Hepatocyte (in vitro differentiated cells): ENCODE measurements at regions not wholly inside any gene's neighbourhood (a gene's known extent, or its start where the extent isn't known, plus 50 kb on each side); places are given as distances from the start of the nearest gene placed in this dataset.

Experiments used
- DNase-seq: peaks from one replicate; pipeline ENCODE4 v3.0.0-alpha.2; 2016; ENCODE audit warnings: low spot score
- H2AFZ ChIP-seq: fragments of 200-600 bp; sonication (generic); 2 replicates; pipeline ENCODE4 v1.6.0; 2016; ENCODE audit warnings: antibody characterized with exemption, mild to moderate bottlenecking
- H3K27ac ChIP-seq: fragments of 200-600 bp; sonication (generic); 2 replicates; pipeline ENCODE4 v1.5.1; 2016; ENCODE audit warnings: mild to moderate bottlenecking
- H3K27me3 ChIP-seq: fragments of 200-600 bp; sonication (generic); 2 replicates; pipeline ENCODE4 v1.6.1; 2016
- H3K36me3 ChIP-seq: fragments of 200-600 bp; sonication (generic); replicated peaks from 2 replicates; pipeline ENCODE4 v1.5.1; 2016; ENCODE audit warnings: low read depth; ENCODE audit not compliant: insufficient read depth
- H3K4me1 ChIP-seq: fragments of 200-600 bp; sonication (generic); 2 replicates; pipeline ENCODE4 v1.5.1; 2016; ENCODE audit warnings: mild to moderate bottlenecking, moderate library complexity; ENCODE audit not compliant: insufficient read depth
- H3K4me2 ChIP-seq: fragments of 200-600 bp; sonication (generic); 2 replicates; pipeline ENCODE4 v1.6.0; 2016
- H3K4me3 ChIP-seq: fragments of 200-600 bp; sonication (generic); 2 replicates; pipeline ENCODE4 v1.5.1; 2016; ENCODE audit warnings: mild to moderate bottlenecking
- H3K79me2 ChIP-seq: fragments of 200-600 bp; sonication (generic); 2 replicates; pipeline ENCODE4 v1.6.0; 2017; ENCODE audit warnings: mild to moderate bottlenecking
- H3K9me2 ChIP-seq: fragments of 200-600 bp; sonication (generic); replicated peaks from 2 replicates; pipeline ENCODE4 v1.6.0; 2017; ENCODE audit warnings: mild to moderate bottlenecking; ENCODE audit not compliant: insufficient read depth
- H3K9me3 ChIP-seq: fragments of 200-600 bp; sonication (generic); 2 replicates; pipeline ENCODE4 v1.5.1; 2016; ENCODE audit warnings: low read depth, mild to moderate bottlenecking
- H4K20me1 ChIP-seq: fragments of 200-600 bp; sonication (generic); 2 replicates; pipeline ENCODE4 v1.6.0; 2016; ENCODE audit warnings: mild to moderate bottlenecking; ENCODE audit not compliant: insufficient read depth, poor library complexity, severe bottlenecking
- CTCF ChIP-seq: fragments of 200-600 bp; sonication (generic); IDR thresholded peaks from 2 replicates; pipeline ENCODE4 v1.5.1; 2016; ENCODE audit warnings: antibody characterized with exemption, mild to moderate bottlenecking; ENCODE audit not compliant: poor library complexity
- EZH2 ChIP-seq: fragments of 200-600 bp; sonication (generic); IDR thresholded peaks from 2 replicates; pipeline ENCODE4 v1.6.1; 2016; ENCODE audit warnings: antibody characterized with exemption, mild to moderate bottlenecking, borderline replicate concordance
- EZH2phosphoT487 ChIP-seq: fragments of 200-600 bp; sonication (generic); IDR thresholded peaks from one replicate; pipeline ENCODE4 v1.6.1; 2018; ENCODE audit warnings: antibody characterized with exemption, mild to moderate bottlenecking, low read depth, moderate library complexity; ENCODE audit not compliant: unreplicated experiment, severe bottlenecking
- WGBS: methylation state at CpG from one replicate; pipeline ENCODE4 v1.1.6; 2016; ENCODE audit warnings: low lambda C conversion rate; ENCODE audit errors: missing lambda C conversion rate; 5-methylcytosine and 5-hydroxymethylcytosine counted together

- Histone ChIP-seq H3K4me2 (no peak overlapping the region), H3K27ac (peak overlapping the region; percentile 79), H3K9me3 (no peaks in the 10 kb centered on the region), H3K4me1 (no peaks in the 10 kb centered on the region), H2AFZ (no peak overlapping the region), H4K20me1 (no peaks in the 10 kb centered on the region), H3K4me3 (no peak overlapping the region), H3K36me3 (no peaks in the 10 kb centered on the region), H3K79me2 (no peaks in the 10 kb centered on the region), H3K27me3 (no peaks in the 10 kb centered on the region), H3K9me2 (no peaks in the 10 kb centered on the region)
- WGBS = 77% methylated on average over 8 of the region's 8 CpGs
- TF ChIP-seq EZH2 (no peak), EZH2phosphoT487 (no peak), CTCF (no peak)
- no peak for DNase-seq
These were observed 134.5 kb upstream of the PKDCC start for GRCh38 chr2:41913311-41913710.

GRCh38 chr2:41913921-41914609, 133.8 kb upstream of the PKDCC start:
- Histone ChIP-seq H3K4me3 (no peak overlapping the region), H3K9me2 (no peaks in the 10 kb centered on the region), H3K4me2 (no peak overlapping the region), H3K36me3 (no peaks in the 10 kb centered on the region), H3K79me2 (no peaks in the 10 kb centered on the region), H3K27me3 (no peaks in the 10 kb centered on the region), H4K20me1 (no peaks in the 10 kb centered on the region), H3K4me1 (no peaks in the 10 kb centered on the region), H3K27ac (peak overlapping the region; percentile 79), H2AFZ (no peak overlapping the region), H3K9me3 (no peaks in the 10 kb centered on the region)
- DNase-seq = no peak
- 79% methylated on average over 7 of the region's 7 CpGs for WGBS
- TF ChIP-seq EZH2 = no peak
- TF ChIP-seq CTCF = no peak
- TF ChIP-seq EZH2phosphoT487 = no peak

DNA sequence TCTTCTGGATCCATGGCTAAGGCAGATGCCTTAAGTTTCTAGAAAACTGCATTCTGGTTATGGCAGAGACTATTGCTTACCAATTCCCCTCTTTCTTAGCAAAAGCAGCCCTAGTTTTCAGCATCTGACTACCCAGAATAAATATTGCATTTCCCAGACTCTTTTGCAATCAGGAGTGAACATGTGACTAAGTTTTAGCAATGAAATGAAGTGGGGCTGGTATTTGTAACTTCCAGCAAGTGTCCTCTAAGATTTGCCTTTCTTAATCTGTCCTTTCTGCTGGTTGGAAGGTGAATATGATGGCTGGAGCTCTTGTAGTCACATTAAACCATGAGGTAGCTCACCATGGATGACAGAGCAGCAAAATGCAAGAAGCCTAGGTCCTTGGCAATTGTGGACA, 132.9 kb upstream of the PKDCC start:
- Histone ChIP-seq H3K4me2 (no peak overlapping the region), H3K9me2 (no peaks in the 10 kb centered on the region), H3K79me2 (no peaks in the 10 kb centered on the region), H3K4me3 (no peak overlapping the region), H2AFZ (no peak overlapping the region), H3K9me3 (no peaks in the 10 kb centered on the region), H3K36me3 (no peaks in the 10 kb centered on the region), H3K27ac (peak overlapping the region; percentile 79), H4K20me1 (no peaks in the 10 kb centered on the region), H3K27me3 (no peaks in the 10 kb centered on the region), H3K4me1 (no peaks in the 10 kb centered on the region)
- TF ChIP-seq EZH2phosphoT487 (no peak), EZH2 (no peak), CTCF (no peak)
- DNase-seq = no peak
